ENCODE measurements at regions not wholly inside any gene's neighbourhood (a gene's known extent, or its start where the extent isn't known, plus 50 kb on each side); places are given as distances from the start of the nearest gene placed in this dataset.

DNA sequence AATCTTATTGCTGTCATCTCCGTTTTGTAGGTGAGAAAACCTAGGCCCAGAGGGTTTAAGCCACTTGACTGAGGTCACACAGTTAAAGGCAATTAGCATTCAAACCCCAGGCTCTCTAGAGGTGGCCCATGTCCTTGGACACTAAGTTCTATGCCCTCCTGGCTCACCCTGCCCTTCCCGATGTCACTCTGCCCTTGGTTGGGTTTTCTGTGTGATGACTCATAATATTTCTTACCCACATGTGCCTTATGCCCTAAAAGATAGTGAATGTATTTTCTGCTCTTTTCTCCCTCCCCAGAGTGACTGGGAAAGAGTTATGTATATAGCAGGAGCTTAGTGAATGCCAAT lies 174.5 kb upstream of the PITX1 start:
- ChIA-PET POLR2A (no interaction called here), CTCF (interaction anchor here (1.1 to 1.3 kb wide), 3 partner anchors 14 to 123 kb away, joined by 3 to 4 read pairs (median 3); no protein-coding TSS in a partner anchor)
- no peak for DNase-seq
- Histone ChIP-seq H3K9ac (no peak overlapping the region), H3K79me2 (ENCODE audit: insufficient read depth) (no peaks in the 10 kb centered on the region), H4K20me1 (ENCODE audit: insufficient read depth) (no peaks in the 10 kb centered on the region), H3K4me2 (peak overlapping the region; percentile 6; the same call in 1 of the 2 replicates), H3K36me3 (replicated peaks in 1 of 2; ENCODE audit: control insufficient read depth in 1 of 2, insufficient read depth in 2 of 2, low read length in 1 of 2) (no peaks in the 10 kb centered on the region), H3K4me3 (ENCODE audit: low read depth in 2 of 2, low read length in 1 of 2) (no peak overlapping the region), H3K27me3 (ENCODE audit: insufficient read depth) (no peaks in the 10 kb centered on the region), H3K27ac (ENCODE audit: low read depth in 2 of 2, low read length in 1 of 2) (peak overlapping the region in 1 of 2 experiments; percentile 81; a peak in 3 of 4 replicates), H2AFZ (ENCODE audit: low read depth) (no peak overlapping the region), H3F3A (replicated peaks; ENCODE audit: insufficient read depth) (no peaks in the 10 kb centered on the region), H3K9me3 (0 out of 2 replicates have a peak, but pooled peaks cover 5% of the 10 kb centered on the region), H3K4me1 (ENCODE audit: control insufficient read depth in 1 of 2, insufficient read depth in 2 of 2, low read depth in 1 of 2, low read length in 1 of 2) (peaks cover 18 to 29% of the 10 kb centered on the region in 2 experiments; a peak in 2 of 4 replicates), H3K9me2 (no peaks in the 10 kb centered on the region)
- TF ChIP-seq, protein P1, sequence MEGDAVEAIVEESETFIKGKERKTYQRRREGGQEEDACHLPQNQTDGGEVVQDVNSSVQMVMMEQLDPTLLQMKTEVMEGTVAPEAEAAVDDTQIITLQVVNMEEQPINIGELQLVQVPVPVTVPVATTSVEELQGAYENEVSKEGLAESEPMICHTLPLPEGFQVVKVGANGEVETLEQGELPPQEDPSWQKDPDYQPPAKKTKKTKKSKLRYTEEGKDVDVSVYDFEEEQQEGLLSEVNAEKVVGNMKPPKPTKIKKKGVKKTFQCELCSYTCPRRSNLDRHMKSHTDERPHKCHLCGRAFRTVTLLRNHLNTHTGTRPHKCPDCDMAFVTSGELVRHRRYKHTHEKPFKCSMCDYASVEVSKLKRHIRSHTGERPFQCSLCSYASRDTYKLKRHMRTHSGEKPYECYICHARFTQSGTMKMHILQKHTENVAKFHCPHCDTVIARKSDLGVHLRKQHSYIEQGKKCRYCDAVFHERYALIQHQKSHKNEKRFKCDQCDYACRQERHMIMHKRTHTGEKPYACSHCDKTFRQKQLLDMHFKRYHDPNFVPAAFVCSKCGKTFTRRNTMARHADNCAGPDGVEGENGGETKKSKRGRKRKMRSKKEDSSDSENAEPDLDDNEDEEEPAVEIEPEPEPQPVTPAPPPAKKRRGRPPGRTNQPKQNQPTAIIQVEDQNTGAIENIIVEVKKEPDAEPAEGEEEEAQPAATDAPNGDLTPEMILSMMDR (IDR thresholded peaks at IDR 0.05) = peak; percentile 58; the same call in 1 of the 2 replicates
- TF ChIP-seq RAD21 (IDR thresholded peaks at IDR 0.05; ENCODE audit: low read length) = no peak
- 54% methylated on average over 2 of the region's 2 CpGs for WGBS (ENCODE audit: low lambda C conversion rate)

DNA sequence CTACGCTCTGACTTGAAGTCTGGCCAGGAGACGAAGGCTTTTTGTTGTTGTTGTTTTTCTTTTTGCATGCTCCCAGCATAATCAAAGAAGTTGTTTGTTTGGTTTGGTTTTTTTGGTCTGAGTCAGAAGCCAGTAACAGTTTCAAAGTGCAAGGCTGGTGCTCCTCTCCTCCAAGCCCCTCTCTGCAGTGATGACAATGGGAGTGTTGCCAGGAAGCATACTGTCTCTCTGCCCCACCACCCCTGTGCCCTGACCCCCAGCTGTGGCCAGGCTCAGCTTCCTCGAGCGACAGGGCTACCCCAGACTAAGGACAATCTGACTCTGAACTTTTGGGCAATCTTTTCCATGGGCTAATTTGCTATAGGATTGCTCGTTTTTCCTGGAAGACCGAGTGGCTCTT lies 173.8 kb upstream of the PITX1 start:
- Histone ChIP-seq H3K36me3 (replicated peaks in 1 of 2; ENCODE audit: control insufficient read depth in 1 of 2, insufficient read depth in 2 of 2, low read length in 1 of 2) (no peaks in the 10 kb centered on the region), H3K9me2 (no peaks in the 10 kb centered on the region), H3K4me3 (ENCODE audit: low read depth in 2 of 2, low read length in 1 of 2) (no peak overlapping the region), H3K27me3 (ENCODE audit: insufficient read depth) (no peaks in the 10 kb centered on the region), H3K4me1 (ENCODE audit: control insufficient read depth in 1 of 2, insufficient read depth in 2 of 2, low read depth in 1 of 2, low read length in 1 of 2) (peaks cover 18 to 29% of the 10 kb centered on the region in 2 experiments; a peak in 2 of 4 replicates), H2AFZ (ENCODE audit: low read depth) (no peak overlapping the region), H3K27ac (ENCODE audit: low read depth in 2 of 2, low read length in 1 of 2) (peak overlapping the region in 1 of 2 experiments; percentile 81; a peak in 1 of 4 replicates), H3K79me2 (ENCODE audit: insufficient read depth) (no peaks in the 10 kb centered on the region), H3F3A (replicated peaks; ENCODE audit: insufficient read depth) (no peaks in the 10 kb centered on the region), H3K9me3 (0 out of 2 replicates have a peak, but pooled peaks cover 9% of the 10 kb centered on the region), H3K4me2 (no peak overlapping the region), H3K9ac (no peak overlapping the region), H4K20me1 (ENCODE audit: insufficient read depth) (no peaks in the 10 kb centered on the region)
- CTCF ChIA-PET = interaction anchor here (0.9 kb wide), 1 partner anchor 16 kb away, joined by 4 read pairs; no protein-coding TSS in a partner anchor
- TF ChIP-seq TAF1 (IDR thresholded peaks at IDR 0.05; ENCODE audit: borderline replicate concordance, low read depth, low read length) = no peak
- no peak for TF ChIP-seq NFIC (IDR thresholded peaks at IDR 0.05; ENCODE audit: borderline replicate concordance)
- TF ChIP-seq, protein P1 (IDR thresholded peaks at IDR 0.05) = no peak
- TF ChIP-seq, protein P2, sequence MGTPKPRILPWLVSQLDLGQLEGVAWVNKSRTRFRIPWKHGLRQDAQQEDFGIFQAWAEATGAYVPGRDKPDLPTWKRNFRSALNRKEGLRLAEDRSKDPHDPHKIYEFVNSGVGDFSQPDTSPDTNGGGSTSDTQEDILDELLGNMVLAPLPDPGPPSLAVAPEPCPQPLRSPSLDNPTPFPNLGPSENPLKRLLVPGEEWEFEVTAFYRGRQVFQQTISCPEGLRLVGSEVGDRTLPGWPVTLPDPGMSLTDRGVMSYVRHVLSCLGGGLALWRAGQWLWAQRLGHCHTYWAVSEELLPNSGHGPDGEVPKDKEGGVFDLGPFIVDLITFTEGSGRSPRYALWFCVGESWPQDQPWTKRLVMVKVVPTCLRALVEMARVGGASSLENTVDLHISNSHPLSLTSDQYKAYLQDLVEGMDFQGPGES (IDR thresholded peaks at IDR 0.05; ENCODE audit: low read depth, low read length) = no peak
- no peak for TF ChIP-seq NRF1 (IDR thresholded peaks at IDR 0.05; ENCODE audit: low read depth, low read length)
- TF ChIP-seq SMC3 (IDR thresholded peaks at IDR 0.05; ENCODE audit: low read depth, low read length) = no peak
- no peak for TF ChIP-seq JUND (IDR thresholded peaks at IDR 0.05)
- TF ChIP-seq FOXJ3 (CRISPR knock-in tag; IDR thresholded peaks at IDR 0.05) = no peak
- no peak for TF ChIP-seq EZH2phosphoT487 (IDR thresholded peaks at IDR 0.05; ENCODE audit: borderline replicate concordance, low read depth)
- no peak for TF ChIP-seq TEAD4 (IDR thresholded peaks at IDR 0.05; ENCODE audit: borderline replicate concordance, insufficient read depth)
- TF ChIP-seq, protein P3, sequence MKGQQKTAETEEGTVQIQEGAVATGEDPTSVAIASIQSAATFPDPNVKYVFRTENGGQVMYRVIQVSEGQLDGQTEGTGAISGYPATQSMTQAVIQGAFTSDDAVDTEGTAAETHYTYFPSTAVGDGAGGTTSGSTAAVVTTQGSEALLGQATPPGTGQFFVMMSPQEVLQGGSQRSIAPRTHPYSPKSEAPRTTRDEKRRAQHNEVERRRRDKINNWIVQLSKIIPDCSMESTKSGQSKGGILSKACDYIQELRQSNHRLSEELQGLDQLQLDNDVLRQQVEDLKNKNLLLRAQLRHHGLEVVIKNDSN (IDR thresholded peaks at IDR 0.05; ENCODE audit: borderline replicate concordance, low read depth) = no peak
- TF ChIP-seq RCOR1 (IDR thresholded peaks at IDR 0.05; ENCODE audit: low read length) = no peak
- TF ChIP-seq, protein P4, sequence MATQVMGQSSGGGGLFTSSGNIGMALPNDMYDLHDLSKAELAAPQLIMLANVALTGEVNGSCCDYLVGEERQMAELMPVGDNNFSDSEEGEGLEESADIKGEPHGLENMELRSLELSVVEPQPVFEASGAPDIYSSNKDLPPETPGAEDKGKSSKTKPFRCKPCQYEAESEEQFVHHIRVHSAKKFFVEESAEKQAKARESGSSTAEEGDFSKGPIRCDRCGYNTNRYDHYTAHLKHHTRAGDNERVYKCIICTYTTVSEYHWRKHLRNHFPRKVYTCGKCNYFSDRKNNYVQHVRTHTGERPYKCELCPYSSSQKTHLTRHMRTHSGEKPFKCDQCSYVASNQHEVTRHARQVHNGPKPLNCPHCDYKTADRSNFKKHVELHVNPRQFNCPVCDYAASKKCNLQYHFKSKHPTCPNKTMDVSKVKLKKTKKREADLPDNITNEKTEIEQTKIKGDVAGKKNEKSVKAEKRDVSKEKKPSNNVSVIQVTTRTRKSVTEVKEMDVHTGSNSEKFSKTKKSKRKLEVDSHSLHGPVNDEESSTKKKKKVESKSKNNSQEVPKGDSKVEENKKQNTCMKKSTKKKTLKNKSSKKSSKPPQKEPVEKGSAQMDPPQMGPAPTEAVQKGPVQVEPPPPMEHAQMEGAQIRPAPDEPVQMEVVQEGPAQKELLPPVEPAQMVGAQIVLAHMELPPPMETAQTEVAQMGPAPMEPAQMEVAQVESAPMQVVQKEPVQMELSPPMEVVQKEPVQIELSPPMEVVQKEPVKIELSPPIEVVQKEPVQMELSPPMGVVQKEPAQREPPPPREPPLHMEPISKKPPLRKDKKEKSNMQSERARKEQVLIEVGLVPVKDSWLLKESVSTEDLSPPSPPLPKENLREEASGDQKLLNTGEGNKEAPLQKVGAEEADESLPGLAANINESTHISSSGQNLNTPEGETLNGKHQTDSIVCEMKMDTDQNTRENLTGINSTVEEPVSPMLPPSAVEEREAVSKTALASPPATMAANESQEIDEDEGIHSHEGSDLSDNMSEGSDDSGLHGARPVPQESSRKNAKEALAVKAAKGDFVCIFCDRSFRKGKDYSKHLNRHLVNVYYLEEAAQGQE (IDR thresholded peaks at IDR 0.05; ENCODE audit: low read depth, low read length) = no peak
- TF ChIP-seq CHD2 (IDR thresholded peaks at IDR 0.05; ENCODE audit: low read length, partially characterized antibody) = no peak
- no peak for TF ChIP-seq FOSL2 (IDR thresholded peaks at IDR 0.05; ENCODE audit: borderline replicate concordance, low read depth)
- TF ChIP-seq TCF12 (IDR thresholded peaks at IDR 0.05) = no peak
- no peak for TF ChIP-seq GATA2 (CRISPR knock-in tag; IDR thresholded peaks at IDR 0.05)
- no peak for DNase-seq
- POLR2A ChIA-PET = no interaction called here
- WGBS (ENCODE audit: low lambda C conversion rate) = 92% methylated on average over 6 of the region's 6 CpGs
